HCT116 (cell line): ENCODE measurements at regions not wholly inside any gene's neighbourhood (a gene's known extent, or its start where the extent isn't known, plus 50 kb on each side); places are given as distances from the start of the nearest gene placed in this dataset.

Experiments used
- ATAC-seq: fragments of 200-7000 bp; cut with Tn5 transposase; 2 replicates; pipeline ENCODE4 v1.9.1; 2020; ENCODE audit warnings: mild to moderate bottlenecking, moderate library complexity
- BruUV-seq: library from RNA; stranded (reverse); fragments of 400-500 nt; replicated peaks from 2 replicates; lab custom pipeline; 2021; lab: Mats Ljungman, UMichigan
- CTCF ChIA-PET: fragments of 300-600 bp; sonication (Branson Sonifier 250); formaldehyde crosslinking; loops from one replicate; lab custom pipeline; 2021; ENCODE audit warnings: antibody characterized with exemption; lab: Charles Lee
- POLR2A ChIA-PET: fragments of 300-600, 350-600 bp; sonication (Branson Sonifier 250); formaldehyde crosslinking; loops from one replicate; lab custom pipeline; 2021; ENCODE audit warnings: antibody characterized with exemption; lab: Charles Lee
- RAD21 ChIA-PET, 2 experiments: fragments of 300-600 bp; sonication (Branson Sonifier 250); formaldehyde crosslinking; loops; one replicate each; lab custom pipeline; 2023; ENCODE audit warnings: low total read pairs in 2 of 2; ENCODE audit not compliant: uncharacterized antibody in 2 of 2, unreplicated experiment in 2 of 2, low non-redundant PET in 1 of 2; lab: Charles Lee
- DNase-seq: peaks from one replicate; pipeline ENCODE4 v3.0.0-alpha.2; 2010; ENCODE audit warnings: low read depth, low spot score
- H2AFZ ChIP-seq: fragments of 200-600 bp; shearing (Covaris generic), sonication (generic); 2 replicates; pipeline ENCODE4 v1.6.1; 2017; ENCODE audit warnings: low read depth, mixed run types, mixed read lengths, antibody characterized with exemption, low read length; ENCODE audit not compliant: poor library complexity, severe bottlenecking
- H3K27ac ChIP-seq: 2 replicates; pipeline ENCODE4 v1.5.1; 2012; ENCODE audit warnings: low read depth, low read length
- H3K27me3 ChIP-seq: fragments of 200-600 bp; sonication (generic); 2 replicates; pipeline ENCODE4 v1.6.1; 2016; ENCODE audit warnings: mixed run types, low read length, mixed read lengths; ENCODE audit not compliant: insufficient read depth
- H3K36me3 ChIP-seq, 2 experiments: fragments of 200-500 bp in 1 of 2; fragments of 200-600 bp in 1 of 2; sonication (Bioruptor generic) in 1 of 2; sonication (generic) in 1 of 2; 2 replicates each; pipeline versions ENCODE4 v1.5.1 to v1.6.1; 2014 to 2016; ENCODE audit warnings: low read length in 2 of 2, inconsistent platforms in 1 of 2, mixed read lengths in 1 of 2, mixed run types in 1 of 2; ENCODE audit not compliant: insufficient read depth in 2 of 2, control insufficient read depth in 1 of 2
- H3K4me1 ChIP-seq, 2 experiments: fragments of 200-600 bp in 1 of 2; sonication (generic) in 1 of 2; 2 replicates each; pipeline versions ENCODE4 v1.5.1 to v1.6.1; 2012 to 2017; ENCODE audit warnings: low read length in 2 of 2, inconsistent platforms in 1 of 2, mild to moderate bottlenecking in 1 of 2, mixed read lengths in 1 of 2, mixed run types in 1 of 2, moderate library complexity in 1 of 2; ENCODE audit not compliant: insufficient read depth in 2 of 2, control insufficient read depth in 1 of 2
- H3K4me2 ChIP-seq: fragments of 200-600 bp; sonication (generic); 2 replicates; pipeline ENCODE4 v1.6.1; 2017; ENCODE audit warnings: mixed run types, low read length, mixed read lengths
- H3K4me3 ChIP-seq, 2 experiments: fragments of 200-600 bp in 1 of 2; sonication (generic) in 1 of 2; replicated peaks in 1 of 2; 2 replicates each; pipeline ENCODE4 v1.5.1; 2011 to 2016; ENCODE audit warnings: low read length in 2 of 2, control low read depth in 1 of 2, low read depth in 1 of 2, mild to moderate bottlenecking in 1 of 2, mixed read lengths in 1 of 2, mixed run types in 1 of 2
- H3K79me2 ChIP-seq: fragments of 200-600 bp; sonication (generic); 2 replicates; pipeline ENCODE4 v1.6.1; 2017; ENCODE audit warnings: mild to moderate bottlenecking, mixed run types, low read length, moderate library complexity, mixed read lengths; ENCODE audit not compliant: insufficient read depth
- H3K9ac ChIP-seq: fragments of 200-600 bp; sonication (generic); 2 replicates; pipeline ENCODE4 v1.6.1; 2016; ENCODE audit warnings: low read length, mixed read lengths
- H3K9me2 ChIP-seq: fragments of 200-600 bp; sonication (generic), shearing (Covaris generic); 2 replicates; pipeline ENCODE4 v1.6.1; 2017; ENCODE audit warnings: mixed run types, mild to moderate bottlenecking, moderate library complexity; ENCODE audit not compliant: insufficient read depth
- H3K9me3 ChIP-seq, 2 experiments: fragments of 200-500 bp in 1 of 2; fragments of 200-600 bp in 1 of 2; sonication (Bioruptor generic) in 1 of 2; sonication (generic) in 1 of 2; 2 replicates each; pipeline ENCODE4 v1.6.1; 2014 to 2017; ENCODE audit warnings: low read length in 2 of 2, mixed read lengths in 2 of 2, inconsistent platforms in 1 of 2, low read depth in 1 of 2, mild to moderate bottlenecking in 1 of 2, mixed run types in 1 of 2, moderate library complexity in 1 of 2; ENCODE audit not compliant: control insufficient read depth in 1 of 2, insufficient read depth in 1 of 2
- H4K20me1 ChIP-seq: fragments of 200-600 bp; sonication (generic), shearing (Covaris generic); 2 replicates; pipeline ENCODE4 v1.6.1; 2017; ENCODE audit warnings: mixed run types, mild to moderate bottlenecking, moderate library complexity; ENCODE audit not compliant: insufficient read depth
- CEBPB ChIP-seq: IDR thresholded peaks from 2 replicates; pipeline ENCODE4 v1.6.1; 2012; ENCODE audit warnings: low read depth
- EGR1 ChIP-seq: IDR thresholded peaks from 2 replicates; pipeline ENCODE4 v1.6.1; 2012; ENCODE audit warnings: low read depth
- EZH2phosphoT487 ChIP-seq: fragments of 200-600 bp; IDR thresholded peaks from 2 replicates; pipeline ENCODE4 v1.6.1; 2018; ENCODE audit warnings: antibody characterized with exemption, borderline replicate concordance
- FOSL1 ChIP-seq: IDR thresholded peaks from 2 replicates; pipeline ENCODE4 v1.6.1; 2012; ENCODE audit warnings: low read depth
- JUND ChIP-seq: IDR thresholded peaks from 2 replicates; pipeline ENCODE4 v1.6.1; 2012
- POLR2A ChIP-seq: IDR thresholded peaks from 2 replicates; pipeline ENCODE4 v1.7.0; 2011; ENCODE audit warnings: borderline replicate concordance; ENCODE audit not compliant: insufficient read depth, insufficient read length; ENCODE audit errors: extremely low read depth
- RAD21 ChIP-seq: IDR thresholded peaks from 2 replicates; pipeline ENCODE4 v1.6.1; 2012; ENCODE audit warnings: low read depth, mild to moderate bottlenecking
- SIN3A ChIP-seq: IDR thresholded peaks from 2 replicates; pipeline ENCODE4 v1.6.1; 2012; ENCODE audit warnings: low read depth
- SRF ChIP-seq: IDR thresholded peaks from 2 replicates; pipeline ENCODE4 v1.6.1; 2012; ENCODE audit warnings: low read depth
- TCF7L2 ChIP-seq: IDR thresholded peaks from 2 replicates; pipeline ENCODE4 v1.7.0; 2011; ENCODE audit warnings: borderline replicate concordance, inconsistent platforms; ENCODE audit not compliant: insufficient read depth, insufficient read length; ENCODE audit errors: extremely low read depth
- ZFX ChIP-seq: fragments of 450-650 bp; IDR thresholded peaks from 2 replicates; pipeline ENCODE4 v1.6.1; 2017
- intact Hi-C: fragments of 100-400 bp; cut with micrococcal nuclease; formaldehyde crosslinking; loops from 2 replicates; pipeline ENCODE4 v1.10.0; 2022
- TF ChIP-seq, protein P1 (sequence below): IDR thresholded peaks from 2 replicates; pipeline ENCODE4 v1.6.1; 2012; ENCODE audit warnings: low read depth
- TF ChIP-seq, protein P2 (sequence below): IDR thresholded peaks from 2 replicates; pipeline ENCODE4 v1.6.1; 2012
- TF ChIP-seq, protein P3 (sequence below): IDR thresholded peaks from 2 replicates; pipeline ENCODE4 v1.6.1; 2012
- TF ChIP-seq, protein P4 (sequence below), 3 experiments: fragments of 200-600 bp in 1 of 3; sonication (generic) in 1 of 3; IDR thresholded peaks in 2 of 3; conservative IDR thresholded peaks in 1 of 3; 2 replicates each; pipeline ENCODE4 v1.5.1; 2012 to 2017; ENCODE audit warnings: low read depth in 2 of 3, low read length in 2 of 3, antibody characterized with exemption in 1 of 3, borderline replicate concordance in 1 of 3, control low read depth in 1 of 3, mild to moderate bottlenecking in 1 of 3, mixed read lengths in 1 of 3, mixed run types in 1 of 3, moderate library complexity in 1 of 3; ENCODE audit not compliant: insufficient read depth in 1 of 3

DNA sequence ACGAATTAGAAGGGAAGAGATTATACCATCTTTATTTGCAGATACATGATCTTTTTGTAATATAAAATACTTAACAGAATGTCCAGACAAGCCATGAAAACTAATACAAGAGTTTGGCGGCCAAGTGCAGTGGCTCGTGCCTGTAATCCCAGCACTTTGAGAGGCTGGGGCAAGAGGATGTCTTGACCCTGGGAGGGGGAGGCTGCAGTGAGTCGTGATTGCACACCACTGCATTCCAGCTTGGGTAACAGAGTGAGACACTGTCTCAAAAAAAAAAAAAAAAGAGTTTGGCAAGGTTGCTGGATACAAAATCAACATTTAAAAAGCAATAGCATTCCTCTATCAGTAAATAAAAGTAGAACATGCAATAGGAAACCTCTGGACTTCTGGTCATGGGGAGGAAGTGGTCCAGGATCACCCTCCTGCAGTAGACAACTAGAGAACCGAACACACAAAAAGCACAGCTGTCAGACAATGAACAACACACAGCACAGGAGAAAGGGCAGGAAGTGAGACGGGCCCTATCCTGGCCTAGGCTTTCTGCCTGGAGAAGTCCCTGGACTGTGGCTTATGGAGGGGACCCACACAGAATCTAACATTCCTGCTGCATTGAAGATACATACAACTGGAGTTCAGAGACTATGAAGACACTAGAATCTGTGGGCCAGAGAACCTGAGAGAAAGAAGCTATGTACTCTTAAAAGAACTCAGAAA lies 118.9 kb upstream of the ARL4C start:
- H3K27ac ChIP-seq = no peak overlapping the region
- no peak overlapping the region for H3K9ac ChIP-seq
- intact Hi-C loops = no loop called here
- no peaks in the 10 kb centered on the region for H4K20me1 ChIP-seq
- no peak overlapping the region for H2AFZ ChIP-seq
- H3K4me1 ChIP-seq = no peaks in the 10 kb centered on the region
- H3K79me2 ChIP-seq = no peaks in the 10 kb centered on the region
- ChIA-PET POLR2A (no interaction called here), RAD21 (no interaction called here), CTCF (no interaction called here)
- H3K4me3 ChIP-seq = no peak overlapping the region
- no TSS peak for BruUV-seq
- TF ChIP-seq POLR2A (no peak), CEBPB (no peak), EZH2phosphoT487 (no peak), SRF (no peak), EGR1 (no peak), RAD21 (no peak), SIN3A (no peak), JUND (no peak), ZFX (no peak), TCF7L2 (no peak), FOSL1 (no peak)
- TF ChIP-seq, protein P1, sequence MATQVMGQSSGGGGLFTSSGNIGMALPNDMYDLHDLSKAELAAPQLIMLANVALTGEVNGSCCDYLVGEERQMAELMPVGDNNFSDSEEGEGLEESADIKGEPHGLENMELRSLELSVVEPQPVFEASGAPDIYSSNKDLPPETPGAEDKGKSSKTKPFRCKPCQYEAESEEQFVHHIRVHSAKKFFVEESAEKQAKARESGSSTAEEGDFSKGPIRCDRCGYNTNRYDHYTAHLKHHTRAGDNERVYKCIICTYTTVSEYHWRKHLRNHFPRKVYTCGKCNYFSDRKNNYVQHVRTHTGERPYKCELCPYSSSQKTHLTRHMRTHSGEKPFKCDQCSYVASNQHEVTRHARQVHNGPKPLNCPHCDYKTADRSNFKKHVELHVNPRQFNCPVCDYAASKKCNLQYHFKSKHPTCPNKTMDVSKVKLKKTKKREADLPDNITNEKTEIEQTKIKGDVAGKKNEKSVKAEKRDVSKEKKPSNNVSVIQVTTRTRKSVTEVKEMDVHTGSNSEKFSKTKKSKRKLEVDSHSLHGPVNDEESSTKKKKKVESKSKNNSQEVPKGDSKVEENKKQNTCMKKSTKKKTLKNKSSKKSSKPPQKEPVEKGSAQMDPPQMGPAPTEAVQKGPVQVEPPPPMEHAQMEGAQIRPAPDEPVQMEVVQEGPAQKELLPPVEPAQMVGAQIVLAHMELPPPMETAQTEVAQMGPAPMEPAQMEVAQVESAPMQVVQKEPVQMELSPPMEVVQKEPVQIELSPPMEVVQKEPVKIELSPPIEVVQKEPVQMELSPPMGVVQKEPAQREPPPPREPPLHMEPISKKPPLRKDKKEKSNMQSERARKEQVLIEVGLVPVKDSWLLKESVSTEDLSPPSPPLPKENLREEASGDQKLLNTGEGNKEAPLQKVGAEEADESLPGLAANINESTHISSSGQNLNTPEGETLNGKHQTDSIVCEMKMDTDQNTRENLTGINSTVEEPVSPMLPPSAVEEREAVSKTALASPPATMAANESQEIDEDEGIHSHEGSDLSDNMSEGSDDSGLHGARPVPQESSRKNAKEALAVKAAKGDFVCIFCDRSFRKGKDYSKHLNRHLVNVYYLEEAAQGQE = no peak
- TF ChIP-seq, protein P2, sequence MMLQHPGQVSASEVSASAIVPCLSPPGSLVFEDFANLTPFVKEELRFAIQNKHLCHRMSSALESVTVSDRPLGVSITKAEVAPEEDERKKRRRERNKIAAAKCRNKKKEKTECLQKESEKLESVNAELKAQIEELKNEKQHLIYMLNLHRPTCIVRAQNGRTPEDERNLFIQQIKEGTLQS = no peak
- TF ChIP-seq, protein P3, sequence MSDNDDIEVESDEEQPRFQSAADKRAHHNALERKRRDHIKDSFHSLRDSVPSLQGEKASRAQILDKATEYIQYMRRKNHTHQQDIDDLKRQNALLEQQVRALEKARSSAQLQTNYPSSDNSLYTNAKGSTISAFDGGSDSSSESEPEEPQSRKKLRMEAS = no peak
- TF ChIP-seq, protein P4, sequence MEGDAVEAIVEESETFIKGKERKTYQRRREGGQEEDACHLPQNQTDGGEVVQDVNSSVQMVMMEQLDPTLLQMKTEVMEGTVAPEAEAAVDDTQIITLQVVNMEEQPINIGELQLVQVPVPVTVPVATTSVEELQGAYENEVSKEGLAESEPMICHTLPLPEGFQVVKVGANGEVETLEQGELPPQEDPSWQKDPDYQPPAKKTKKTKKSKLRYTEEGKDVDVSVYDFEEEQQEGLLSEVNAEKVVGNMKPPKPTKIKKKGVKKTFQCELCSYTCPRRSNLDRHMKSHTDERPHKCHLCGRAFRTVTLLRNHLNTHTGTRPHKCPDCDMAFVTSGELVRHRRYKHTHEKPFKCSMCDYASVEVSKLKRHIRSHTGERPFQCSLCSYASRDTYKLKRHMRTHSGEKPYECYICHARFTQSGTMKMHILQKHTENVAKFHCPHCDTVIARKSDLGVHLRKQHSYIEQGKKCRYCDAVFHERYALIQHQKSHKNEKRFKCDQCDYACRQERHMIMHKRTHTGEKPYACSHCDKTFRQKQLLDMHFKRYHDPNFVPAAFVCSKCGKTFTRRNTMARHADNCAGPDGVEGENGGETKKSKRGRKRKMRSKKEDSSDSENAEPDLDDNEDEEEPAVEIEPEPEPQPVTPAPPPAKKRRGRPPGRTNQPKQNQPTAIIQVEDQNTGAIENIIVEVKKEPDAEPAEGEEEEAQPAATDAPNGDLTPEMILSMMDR (IDR thresholded peaks at IDR 0.05 in 2 of 3, conservative IDR thresholded peaks at IDR 0.05 in 1 of 3; ENCODE audit: borderline replicate concordance in 1 of 3, insufficient read depth in 1 of 3, low read depth in 2 of 3, low read length in 2 of 3) = no peak
- no peak for DNase-seq
- H3K36me3 ChIP-seq = no peaks in the 10 kb centered on the region
- H3K9me2 ChIP-seq = no peaks in the 10 kb centered on the region
- ATAC-seq = no peak
- no peak overlapping the region for H3K4me2 ChIP-seq
- no peaks in the 10 kb centered on the region for H3K27me3 ChIP-seq
- H3K9me3 ChIP-seq = no peaks in the 10 kb centered on the region; a peak in 1 of 4 replicates
